GM19328 (cell line): ENCODE measurements at regions not wholly inside any gene's neighbourhood (a gene's known extent, or its start where the extent isn't known, plus 50 kb on each side); places are given as distances from the start of the nearest gene placed in this dataset.
"Not testable (repeated sequence)": the region's sequence is repeated elsewhere in the genome, so short reads cannot be mapped to it uniquely, and the experiment has no call there.

Source experiments
- ATAC-seq: cut with Tn5 transposase; IDR thresholded peaks from one replicate; pipeline ENCODE4 v1.9.1; 2021; ENCODE audit warnings: mild to moderate bottlenecking, moderate library complexity; ENCODE audit not compliant: unreplicated experiment

- no peak for ATAC-seq
Measured at GRCh38 chr10:33673839-33674415, 339.5 kb upstream of the NRP1 start.

GRCh38 chr10:33669904-33670303, 335.4 kb upstream of the NRP1 start:
- no peak for ATAC-seq

- no peak for ATAC-seq
Measured at GRCh38 chr10:33666686-33667480, 332.4 kb upstream of the NRP1 start.

- no peak for ATAC-seq
Measured at GRCh38 chr10:33665501-33665900, 331.0 kb upstream of the NRP1 start.

- no peak for ATAC-seq
Measured at GRCh38 chr10:33664070-33664469, 329.6 kb upstream of the NRP1 start.

- no peak for ATAC-seq
Measured at GRCh38 chr10:33661580-33662336, 327.3 kb upstream of the NRP1 start.

- ATAC-seq = no peak
Measured at GRCh38 chr10:33660329-33660728, 325.9 kb upstream of the NRP1 start.

- ATAC-seq = no peak
Measured at GRCh38 chr10:33657913-33658312, 323.4 kb upstream of the NRP1 start.

GRCh38 chr10:33657154-33657908, 322.9 kb upstream of the NRP1 start:
- ATAC-seq = no peak

GRCh38 chr10:33655921-33656320, 321.5 kb upstream of the NRP1 start:
- ATAC-seq = no peak

- no peak for ATAC-seq
Measured at GRCh38 chr10:33655165-33655815, 320.8 kb upstream of the NRP1 start.

- no peak for ATAC-seq
Measured at GRCh38 chr10:33653584-33654367, 319.3 kb upstream of the NRP1 start.

GRCh38 chr10:33652870-33653269, 318.4 kb upstream of the NRP1 start:
- no peak for ATAC-seq

- not testable (repeated sequence) for ATAC-seq
Measured at GRCh38 chr10:33650131-33650530, 315.7 kb upstream of the NRP1 start.

GRCh38 chr10:33643042-33643441, 308.6 kb upstream of the NRP1 start:
- ATAC-seq = no peak

- no peak for ATAC-seq
Measured at GRCh38 chr10:33638891-33639290, 304.4 kb upstream of the NRP1 start.

GRCh38 chr10:33638374-33638773, 303.9 kb upstream of the NRP1 start:
- no peak for ATAC-seq

GRCh38 chr10:33635967-33636515, 301.6 kb upstream of the NRP1 start:
- no peak for ATAC-seq

- ATAC-seq = no peak
Measured at GRCh38 chr10:33632432-33632831, 298.0 kb upstream of the NRP1 start.

GRCh38 chr10:33631991-33632390, 297.5 kb upstream of the NRP1 start:
- ATAC-seq = no peak
